Loucy (cell line): ENCODE measurements at regions not wholly inside any gene's neighbourhood (a gene's known extent, or its start where the extent isn't known, plus 50 kb on each side); places are given as distances from the start of the nearest gene placed in this dataset.

ENCODE experiments used
- H2AFZ ChIP-seq: fragments of 200-600 bp; sonication (generic); 2 replicates; pipeline ENCODE4 v1.6.0; 2016; ENCODE audit warnings: antibody characterized with exemption, mild to moderate bottlenecking, low read length, moderate library complexity
- H3F3A ChIP-seq: fragments of 200-600 bp; 2 replicates; pipeline ENCODE4 v1.6.0; 2016; ENCODE audit warnings: antibody characterized with exemption, low read depth, mild to moderate bottlenecking
- H3K27me3 ChIP-seq: fragments of 200-600 bp; sonication (generic); 2 replicates; pipeline ENCODE4 v1.6.1; 2014; ENCODE audit warnings: low read length, mild to moderate bottlenecking; ENCODE audit not compliant: insufficient read depth, poor library complexity, severe bottlenecking
- H3K36me3 ChIP-seq: fragments of 200-600 bp; sonication (generic); 2 replicates; pipeline ENCODE4 v1.6.1; 2016; ENCODE audit warnings: low read length; ENCODE audit not compliant: insufficient read depth
- H3K4me1 ChIP-seq: fragments of 200-600 bp; sonication (generic); 2 replicates; pipeline ENCODE4 v1.5.1; 2014; ENCODE audit warnings: low read length, mild to moderate bottlenecking; ENCODE audit not compliant: insufficient read depth, poor library complexity, severe bottlenecking
- H3K4me2 ChIP-seq: fragments of 200-600 bp; sonication (generic); 2 replicates; pipeline ENCODE4 v1.6.0; 2014; ENCODE audit warnings: antibody characterized with exemption, low read length, low read depth, mild to moderate bottlenecking; ENCODE audit not compliant: poor library complexity, severe bottlenecking
- H3K4me3 ChIP-seq: fragments of 200-600 bp; sonication (generic); 2 replicates; pipeline ENCODE4 v1.5.1; 2014; ENCODE audit warnings: low read length, mild to moderate bottlenecking, mixed read lengths; ENCODE audit not compliant: poor library complexity, severe bottlenecking
- H3K79me2 ChIP-seq: fragments of 200-600 bp; sonication (generic); 2 replicates; pipeline ENCODE4 v1.6.1; 2014; ENCODE audit warnings: low read length; ENCODE audit not compliant: insufficient read depth
- H3K9ac ChIP-seq: fragments of 200-600 bp; sonication (generic); 2 replicates; pipeline ENCODE4 v1.6.0; 2014; ENCODE audit warnings: mild to moderate bottlenecking, low read depth, low read length, moderate library complexity; ENCODE audit not compliant: poor library complexity, severe bottlenecking
- H3K9me2 ChIP-seq: fragments of 200-600 bp; sonication (generic); replicated peaks from 2 replicates; pipeline ENCODE4 v1.6.1; 2016; ENCODE audit warnings: low read depth, low read length, mixed read lengths
- H3K9me3 ChIP-seq: fragments of 200-600 bp; sonication (generic); 2 replicates; pipeline ENCODE4 v1.6.1; 2014; ENCODE audit warnings: mild to moderate bottlenecking, antibody characterized with exemption, low read length, low read depth; ENCODE audit not compliant: insufficient read depth
- H4K20me1 ChIP-seq: fragments of 200-600 bp; sonication (generic); 2 replicates; pipeline ENCODE4 v1.6.0; 2014; ENCODE audit warnings: antibody characterized with exemption, low read length, mild to moderate bottlenecking; ENCODE audit not compliant: insufficient read depth, poor library complexity, severe bottlenecking
- CTCF ChIP-seq: fragments of 200-600 bp; sonication (generic); conservative IDR thresholded peaks from 2 replicates; pipeline ENCODE4 v1.5.1; 2014; ENCODE audit warnings: mild to moderate bottlenecking, antibody characterized with exemption, low read length
- EZH2phosphoT487 ChIP-seq: fragments of 200-600 bp; IDR thresholded peaks from 2 replicates; pipeline ENCODE4 v1.6.1; 2018; ENCODE audit warnings: antibody characterized with exemption, mild to moderate bottlenecking, moderate library complexity, borderline replicate concordance

- H3K9me3 ChIP-seq, result no peaks in the 10 kb centered on the region
- no peaks in the 10 kb centered on the region for H4K20me1 ChIP-seq
- no peaks in the 10 kb centered on the region for H3K4me1 ChIP-seq
- no peaks in the 10 kb centered on the region for H3K9me2 ChIP-seq
- H3K4me3 ChIP-seq, result no peak overlapping the region
- no peaks in the 10 kb centered on the region for H3K79me2 ChIP-seq
- no peaks in the 10 kb centered on the region for H3K27me3 ChIP-seq
- H3F3A ChIP-seq, result no peaks in the 10 kb centered on the region
- no peaks in the 10 kb centered on the region for H3K36me3 ChIP-seq
- no peak overlapping the region for H3K9ac ChIP-seq
- H2AFZ ChIP-seq, result no peak overlapping the region
- H3K4me2 ChIP-seq, result no peak overlapping the region
- TF ChIP-seq CTCF, result no peak
- no peak for TF ChIP-seq EZH2phosphoT487
Measured at GRCh38 chr6:94683409-94683808, 893.9 kb upstream of the MANEA start.

- no peaks in the 10 kb centered on the region for H3K27me3 ChIP-seq
- no peaks in the 10 kb centered on the region for H3K9me2 ChIP-seq
- H4K20me1 ChIP-seq, result no peaks in the 10 kb centered on the region
- TF ChIP-seq CTCF (no peak), EZH2phosphoT487 (no peak)
- H3F3A ChIP-seq, result no peaks in the 10 kb centered on the region
- H3K4me1 ChIP-seq, result no peaks in the 10 kb centered on the region
- no peaks in the 10 kb centered on the region for H3K9me3 ChIP-seq
- no peak overlapping the region for H3K4me2 ChIP-seq
- no peaks in the 10 kb centered on the region for H3K79me2 ChIP-seq
- no peak overlapping the region for H3K9ac ChIP-seq
- H3K36me3 ChIP-seq, result no peaks in the 10 kb centered on the region
- H3K4me3 ChIP-seq, result no peak overlapping the region
- no peak overlapping the region for H2AFZ ChIP-seq
Measured at GRCh38 chr6:94680669-94681212, 896.6 kb upstream of the MANEA start.

GRCh38 chr6:94673251-94673650, 904.1 kb upstream of the MANEA start:
- no peaks in the 10 kb centered on the region for H4K20me1 ChIP-seq
- H3K4me3 ChIP-seq, result no peak overlapping the region
- no peaks in the 10 kb centered on the region for H3F3A ChIP-seq
- no peak overlapping the region for H3K4me2 ChIP-seq
- TF ChIP-seq EZH2phosphoT487, result no peak
- TF ChIP-seq CTCF, result no peak
- no peaks in the 10 kb centered on the region for H3K9me2 ChIP-seq
- no peaks in the 10 kb centered on the region for H3K27me3 ChIP-seq
- no peaks in the 10 kb centered on the region for H3K9me3 ChIP-seq
- H3K4me1 ChIP-seq, result no peaks in the 10 kb centered on the region
- no peak overlapping the region for H2AFZ ChIP-seq
- no peak overlapping the region for H3K9ac ChIP-seq
- H3K79me2 ChIP-seq, result no peaks in the 10 kb centered on the region
- no peaks in the 10 kb centered on the region for H3K36me3 ChIP-seq
